HCT116 (cell line): ENCODE measurements at regions not wholly inside any gene's neighbourhood (a gene's known extent, or its start where the extent isn't known, plus 50 kb on each side); places are given as distances from the start of the nearest gene placed in this dataset.

Experiments
- ATAC-seq: fragments of 200-7000 bp; cut with Tn5 transposase; 2 replicates; pipeline ENCODE4 v1.9.1; 2020; ENCODE audit warnings: mild to moderate bottlenecking, moderate library complexity
- BruUV-seq: library from RNA; stranded (reverse); fragments of 400-500 nt; replicated peaks from 2 replicates; lab custom pipeline; 2021; lab: Mats Ljungman, UMichigan
- CTCF ChIA-PET: fragments of 300-600 bp; sonication (Branson Sonifier 250); formaldehyde crosslinking; loops from one replicate; lab custom pipeline; 2021; ENCODE audit warnings: antibody characterized with exemption; lab: Charles Lee
- POLR2A ChIA-PET: fragments of 300-600, 350-600 bp; sonication (Branson Sonifier 250); formaldehyde crosslinking; loops from one replicate; lab custom pipeline; 2021; ENCODE audit warnings: antibody characterized with exemption; lab: Charles Lee
- RAD21 ChIA-PET, 2 experiments: fragments of 300-600 bp; sonication (Branson Sonifier 250); formaldehyde crosslinking; loops; one replicate each; lab custom pipeline; 2023; ENCODE audit warnings: low total read pairs in 2 of 2; ENCODE audit not compliant: uncharacterized antibody in 2 of 2, unreplicated experiment in 2 of 2, low non-redundant PET in 1 of 2; lab: Charles Lee
- DNase-seq: peaks from one replicate; pipeline ENCODE4 v3.0.0-alpha.2; 2010; ENCODE audit warnings: low read depth, low spot score
- H2AFZ ChIP-seq: fragments of 200-600 bp; shearing (Covaris generic), sonication (generic); 2 replicates; pipeline ENCODE4 v1.6.1; 2017; ENCODE audit warnings: low read depth, mixed run types, mixed read lengths, antibody characterized with exemption, low read length; ENCODE audit not compliant: poor library complexity, severe bottlenecking
- H3K27ac ChIP-seq: 2 replicates; pipeline ENCODE4 v1.5.1; 2012; ENCODE audit warnings: low read depth, low read length
- H3K27me3 ChIP-seq: fragments of 200-600 bp; sonication (generic); 2 replicates; pipeline ENCODE4 v1.6.1; 2016; ENCODE audit warnings: mixed run types, low read length, mixed read lengths; ENCODE audit not compliant: insufficient read depth
- H3K36me3 ChIP-seq, 2 experiments: fragments of 200-500 bp in 1 of 2; fragments of 200-600 bp in 1 of 2; sonication (Bioruptor generic) in 1 of 2; sonication (generic) in 1 of 2; 2 replicates each; pipeline versions ENCODE4 v1.5.1 to v1.6.1; 2014 to 2016; ENCODE audit warnings: low read length in 2 of 2, inconsistent platforms in 1 of 2, mixed read lengths in 1 of 2, mixed run types in 1 of 2; ENCODE audit not compliant: insufficient read depth in 2 of 2, control insufficient read depth in 1 of 2
- H3K4me1 ChIP-seq, 2 experiments: fragments of 200-600 bp in 1 of 2; sonication (generic) in 1 of 2; 2 replicates each; pipeline versions ENCODE4 v1.5.1 to v1.6.1; 2012 to 2017; ENCODE audit warnings: low read length in 2 of 2, inconsistent platforms in 1 of 2, mild to moderate bottlenecking in 1 of 2, mixed read lengths in 1 of 2, mixed run types in 1 of 2, moderate library complexity in 1 of 2; ENCODE audit not compliant: insufficient read depth in 2 of 2, control insufficient read depth in 1 of 2
- H3K4me2 ChIP-seq: fragments of 200-600 bp; sonication (generic); 2 replicates; pipeline ENCODE4 v1.6.1; 2017; ENCODE audit warnings: mixed run types, low read length, mixed read lengths
- H3K4me3 ChIP-seq, 2 experiments: fragments of 200-600 bp in 1 of 2; sonication (generic) in 1 of 2; replicated peaks in 1 of 2; 2 replicates each; pipeline ENCODE4 v1.5.1; 2011 to 2016; ENCODE audit warnings: low read length in 2 of 2, control low read depth in 1 of 2, low read depth in 1 of 2, mild to moderate bottlenecking in 1 of 2, mixed read lengths in 1 of 2, mixed run types in 1 of 2
- H3K79me2 ChIP-seq: fragments of 200-600 bp; sonication (generic); 2 replicates; pipeline ENCODE4 v1.6.1; 2017; ENCODE audit warnings: mild to moderate bottlenecking, mixed run types, low read length, moderate library complexity, mixed read lengths; ENCODE audit not compliant: insufficient read depth
- H3K9ac ChIP-seq: fragments of 200-600 bp; sonication (generic); 2 replicates; pipeline ENCODE4 v1.6.1; 2016; ENCODE audit warnings: low read length, mixed read lengths
- H3K9me2 ChIP-seq: fragments of 200-600 bp; sonication (generic), shearing (Covaris generic); 2 replicates; pipeline ENCODE4 v1.6.1; 2017; ENCODE audit warnings: mixed run types, mild to moderate bottlenecking, moderate library complexity; ENCODE audit not compliant: insufficient read depth
- H3K9me3 ChIP-seq, 2 experiments: fragments of 200-500 bp in 1 of 2; fragments of 200-600 bp in 1 of 2; sonication (Bioruptor generic) in 1 of 2; sonication (generic) in 1 of 2; 2 replicates each; pipeline ENCODE4 v1.6.1; 2014 to 2017; ENCODE audit warnings: low read length in 2 of 2, mixed read lengths in 2 of 2, inconsistent platforms in 1 of 2, low read depth in 1 of 2, mild to moderate bottlenecking in 1 of 2, mixed run types in 1 of 2, moderate library complexity in 1 of 2; ENCODE audit not compliant: control insufficient read depth in 1 of 2, insufficient read depth in 1 of 2
- H4K20me1 ChIP-seq: fragments of 200-600 bp; sonication (generic), shearing (Covaris generic); 2 replicates; pipeline ENCODE4 v1.6.1; 2017; ENCODE audit warnings: mixed run types, mild to moderate bottlenecking, moderate library complexity; ENCODE audit not compliant: insufficient read depth
- ATF3 ChIP-seq: IDR thresholded peaks from 2 replicates; pipeline ENCODE4 v1.6.1; 2012
- CBX3 ChIP-seq: IDR thresholded peaks from 2 replicates; pipeline ENCODE4 v1.6.1; 2012; ENCODE audit warnings: low read depth
- CEBPB ChIP-seq: IDR thresholded peaks from 2 replicates; pipeline ENCODE4 v1.6.1; 2012; ENCODE audit warnings: low read depth
- CTCF ChIP-seq, 3 experiments: fragments of 200-600 bp in 1 of 3; sonication (generic) in 1 of 3; IDR thresholded peaks in 2 of 3; conservative IDR thresholded peaks in 1 of 3; 2 replicates each; pipeline ENCODE4 v1.5.1; 2012 to 2017; ENCODE audit warnings: low read depth in 2 of 3, low read length in 2 of 3, antibody characterized with exemption in 1 of 3, borderline replicate concordance in 1 of 3, control low read depth in 1 of 3, mild to moderate bottlenecking in 1 of 3, mixed read lengths in 1 of 3, mixed run types in 1 of 3, moderate library complexity in 1 of 3; ENCODE audit not compliant: insufficient read depth in 1 of 3
- EGR1 ChIP-seq: IDR thresholded peaks from 2 replicates; pipeline ENCODE4 v1.6.1; 2012; ENCODE audit warnings: low read depth
- ELF1 ChIP-seq: IDR thresholded peaks from 2 replicates; pipeline ENCODE4 v1.6.1; 2012; ENCODE audit warnings: low read depth, borderline replicate concordance
- EZH2phosphoT487 ChIP-seq: fragments of 200-600 bp; IDR thresholded peaks from 2 replicates; pipeline ENCODE4 v1.6.1; 2018; ENCODE audit warnings: antibody characterized with exemption, borderline replicate concordance
- JUND ChIP-seq: IDR thresholded peaks from 2 replicates; pipeline ENCODE4 v1.6.1; 2012
- POLR2AphosphoS5 ChIP-seq: IDR thresholded peaks from 2 replicates; pipeline ENCODE4 v1.6.1; 2011; ENCODE audit warnings: mild to moderate bottlenecking, low read depth, low read length, moderate library complexity
- RAD21 ChIP-seq: IDR thresholded peaks from 2 replicates; pipeline ENCODE4 v1.6.1; 2012; ENCODE audit warnings: low read depth, mild to moderate bottlenecking
- SP1 ChIP-seq: IDR thresholded peaks from 2 replicates; pipeline ENCODE4 v1.6.1; 2012; ENCODE audit warnings: low read depth
- TCF7L2 ChIP-seq: IDR thresholded peaks from 2 replicates; pipeline ENCODE4 v1.7.0; 2011; ENCODE audit warnings: borderline replicate concordance, inconsistent platforms; ENCODE audit not compliant: insufficient read depth, insufficient read length; ENCODE audit errors: extremely low read depth
- YY1 ChIP-seq: IDR thresholded peaks from 2 replicates; pipeline ENCODE4 v1.6.1; 2011; ENCODE audit warnings: low read length, low read depth, moderate library complexity, mild to moderate bottlenecking; ENCODE audit not compliant: insufficient replicate concordance; ENCODE audit errors: extremely low read depth
- ZBTB33 ChIP-seq: IDR thresholded peaks from 2 replicates; pipeline ENCODE4 v1.6.1; 2011; ENCODE audit warnings: mild to moderate bottlenecking, low read length, moderate library complexity; ENCODE audit not compliant: insufficient replicate concordance; ENCODE audit errors: extremely low read depth
- ZFX ChIP-seq: fragments of 450-650 bp; IDR thresholded peaks from 2 replicates; pipeline ENCODE4 v1.6.1; 2017
- intact Hi-C: fragments of 100-400 bp; cut with micrococcal nuclease; formaldehyde crosslinking; loops from 2 replicates; pipeline ENCODE4 v1.10.0; 2022

GRCh38 chr2:65786765-65787164 lies 354.4 kb upstream of the SPRED2 start:
- no peak for TF ChIP-seq CEBPB
- TF ChIP-seq EZH2phosphoT487 = no peak
- TF ChIP-seq TCF7L2 = no peak
- TF ChIP-seq ATF3 = no peak
- TF ChIP-seq JUND = no peak
- TF ChIP-seq CBX3 = no peak
- TF ChIP-seq ZFX = no peak
- TF ChIP-seq, all 23 proteins: peak for 0
- POLR2A ChIA-PET = no interaction called here
- no TSS peak for BruUV-seq
- Histone ChIP-seq H3K4me3 (no peak overlapping the region), H3K9me2 (no peaks in the 10 kb centered on the region), H3K9me3 (no peaks in the 10 kb centered on the region), H2AFZ (no peak overlapping the region), H3K4me1 (no peaks in the 10 kb centered on the region), H3K27ac (no peak overlapping the region), H3K27me3 (peaks cover 49% of the 10 kb centered on the region), H3K4me2 (no peak overlapping the region), H3K36me3 (no peaks in the 10 kb centered on the region), H4K20me1 (no peaks in the 10 kb centered on the region), H3K9ac (no peak overlapping the region), H3K79me2 (no peaks in the 10 kb centered on the region)
- RAD21 ChIA-PET = no interaction called here
- ATAC-seq = no peak
- no peak for DNase-seq
- intact Hi-C loops = no loop called here
- CTCF ChIA-PET = no interaction called here

- no peak overlapping the region for H3K4me3 ChIP-seq
- ChIA-PET CTCF (no interaction called here), RAD21 (no interaction called here), POLR2A (no interaction called here)
- H3K36me3 ChIP-seq = no peaks in the 10 kb centered on the region
- ATAC-seq (no peak), DNase-seq (no peak)
- BruUV-seq = no TSS peak
- no peaks in the 10 kb centered on the region for H3K79me2 ChIP-seq
- H3K27me3 ChIP-seq = peaks cover 49% of the 10 kb centered on the region
- H3K9me2 ChIP-seq = no peaks in the 10 kb centered on the region
- H2AFZ ChIP-seq = no peak overlapping the region
- no peak overlapping the region for H3K9ac ChIP-seq
- no peak overlapping the region for H3K4me2 ChIP-seq
- no peak overlapping the region for H3K27ac ChIP-seq
- H3K9me3 ChIP-seq = no peaks in the 10 kb centered on the region
- H3K4me1 ChIP-seq = no peaks in the 10 kb centered on the region
- intact Hi-C loops = no loop called here
- no peaks in the 10 kb centered on the region for H4K20me1 ChIP-seq
- no peak for TF ChIP-seq ELF1
- TF ChIP-seq SP1 = no peak
- TF ChIP-seq CTCF (IDR thresholded peaks at IDR 0.05 in 2 of 3, conservative IDR thresholded peaks at IDR 0.05 in 1 of 3; ENCODE audit: borderline replicate concordance in 1 of 3, insufficient read depth in 1 of 3, low read depth in 2 of 3, low read length in 2 of 3) = no peak
- TF ChIP-seq ATF3 = no peak
- no peak for TF ChIP-seq EGR1
- no peak for TF ChIP-seq POLR2AphosphoS5
- TF ChIP-seq RAD21 = no peak
- TF ChIP-seq ZBTB33 = no peak
- no peak for TF ChIP-seq JUND
- no peak for TF ChIP-seq YY1
Observed at GRCh38 chr2:65786007-65786717, 353.8 kb upstream of the SPRED2 start.
